ENCODE measurements at regions not wholly inside any gene's neighbourhood (a gene's known extent, or its start where the extent isn't known, plus 50 kb on each side); places are given as distances from the start of the nearest gene placed in this dataset.

DNA sequence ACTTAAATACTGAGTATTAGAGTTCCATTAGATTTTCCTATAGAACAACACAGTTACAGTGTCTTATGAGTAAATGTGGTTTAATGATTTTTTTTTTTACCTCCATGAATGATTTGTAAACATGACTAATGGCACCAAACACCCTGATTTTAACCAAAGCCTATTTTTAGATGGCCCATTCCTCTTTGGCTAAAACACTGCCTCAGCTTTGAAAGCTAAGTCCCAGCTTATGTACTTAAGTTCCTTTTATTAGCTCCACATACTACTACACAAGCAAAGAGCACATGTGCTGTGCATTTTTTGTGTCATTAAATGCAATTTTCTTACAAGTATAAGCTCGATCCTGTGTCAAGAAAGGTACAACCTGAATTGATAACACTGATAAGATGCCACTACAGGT is 575.6 kb upstream of the PITX2 start:
- H3K4me3 ChIP-seq (ENCODE audit: control insufficient read depth in 2 of 3, extremely low read depth in 1 of 3, insufficient read depth in 2 of 3, low read depth in 1 of 3, low read length in 3 of 3), result no peak overlapping the region
- dilution Hi-C loops (cut with MboI; ENCODE audit: extremely low pct_ligation_motif_present, low sequenced_read_pairs), result no loop called here
- H3K4me2 ChIP-seq (ENCODE audit: control insufficient read depth, extremely low read depth, insufficient read depth, low read depth, low read length), result no peak overlapping the region
- no peaks in the 10 kb centered on the region for H3K27me3 ChIP-seq (ENCODE audit: control insufficient read depth, extremely low read depth, insufficient read depth, low read length)
- no peak overlapping the region for H3K9ac ChIP-seq (ENCODE audit: control insufficient read depth, extremely low read depth, insufficient read depth, low read length)
- H3K36me3 ChIP-seq (ENCODE audit: control insufficient read depth in 2 of 2, extremely low read depth in 1 of 2, insufficient read depth in 2 of 2, low read length in 2 of 2), result no peaks in the 10 kb centered on the region
- H3K27ac ChIP-seq (ENCODE audit: control insufficient read depth, insufficient read depth, low read length), result no peak overlapping the region
- H2AFZ ChIP-seq (ENCODE audit: control insufficient read depth, low read length), result no peak overlapping the region
- no peaks in the 10 kb centered on the region for H3K9me3 ChIP-seq (ENCODE audit: control insufficient read depth, low read depth, low read length)
- no peaks in the 10 kb centered on the region for H3K9me1 ChIP-seq (ENCODE audit: control insufficient read depth, extremely low read depth, insufficient read depth, low read length)
- no peaks in the 10 kb centered on the region for H3K79me2 ChIP-seq (ENCODE audit: control insufficient read depth, insufficient read depth, low read length)
- no peaks in the 10 kb centered on the region for H4K20me1 ChIP-seq (ENCODE audit: control insufficient read depth, extremely low read depth, insufficient read depth, low read length)
- no peak for DNase-seq (ENCODE audit: low read depth, low spot score)
- TF ChIP-seq EZH2 (IDR thresholded peaks at IDR 0.05; ENCODE audit: low read length), result no peak
- TF ChIP-seq CTCF (optimal IDR thresholded peaks at IDR 0.05 in 1 of 3, IDR thresholded peaks at IDR 0.05 in 1 of 3, conservative IDR thresholded peaks at IDR 0.05 in 1 of 3; ENCODE audit: extremely low read depth in 1 of 3, insufficient read depth in 2 of 3, low read length in 3 of 3), result no peak
- no peaks in the 10 kb centered on the region for H3K4me1 ChIP-seq (ENCODE audit: control insufficient read depth, extremely low read depth, insufficient read depth, low read length)
- FAIRE-seq, result no peak

DNA sequence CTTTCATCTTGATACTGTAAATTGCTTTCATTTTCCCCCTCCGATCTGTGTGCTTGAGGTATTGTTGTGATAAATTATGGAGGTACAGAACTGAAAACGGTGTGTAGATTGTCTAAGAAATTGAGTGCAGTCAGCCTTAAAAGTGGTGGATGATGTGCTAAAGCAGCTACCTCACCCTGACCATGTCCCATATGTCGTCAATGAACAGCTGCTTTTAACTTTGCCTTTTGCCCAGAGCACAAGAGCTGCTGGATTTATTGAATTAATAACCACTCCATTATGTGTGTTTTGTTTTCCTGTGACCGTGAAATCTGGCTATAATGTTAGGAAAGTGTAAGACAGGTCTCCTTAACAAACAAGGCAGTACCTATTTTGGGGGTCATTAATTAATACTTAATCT is 581.9 kb upstream of the PITX2 start:
- Histone ChIP-seq H3K27ac (ENCODE audit: control insufficient read depth, insufficient read depth, low read length) (no peak overlapping the region), H3K9ac (ENCODE audit: control insufficient read depth, extremely low read depth, insufficient read depth, low read length) (no peak overlapping the region), H3K9me3 (ENCODE audit: control insufficient read depth, low read depth, low read length) (no peaks in the 10 kb centered on the region), H3K4me2 (ENCODE audit: control insufficient read depth, extremely low read depth, insufficient read depth, low read depth, low read length) (no peak overlapping the region), H3K4me3 (ENCODE audit: control insufficient read depth in 2 of 3, extremely low read depth in 1 of 3, insufficient read depth in 2 of 3, low read depth in 1 of 3, low read length in 3 of 3) (no peak overlapping the region), H3K9me1 (ENCODE audit: control insufficient read depth, extremely low read depth, insufficient read depth, low read length) (no peaks in the 10 kb centered on the region), H3K36me3 (ENCODE audit: control insufficient read depth in 2 of 2, extremely low read depth in 1 of 2, insufficient read depth in 2 of 2, low read length in 2 of 2) (no peaks in the 10 kb centered on the region), H3K79me2 (ENCODE audit: control insufficient read depth, insufficient read depth, low read length) (no peaks in the 10 kb centered on the region), H2AFZ (ENCODE audit: control insufficient read depth, low read length) (no peak overlapping the region), H3K4me1 (ENCODE audit: control insufficient read depth, extremely low read depth, insufficient read depth, low read length) (no peaks in the 10 kb centered on the region), H4K20me1 (ENCODE audit: control insufficient read depth, extremely low read depth, insufficient read depth, low read length) (no peaks in the 10 kb centered on the region), H3K27me3 (ENCODE audit: control insufficient read depth, extremely low read depth, insufficient read depth, low read length) (no peaks in the 10 kb centered on the region)
- dilution Hi-C loops (cut with MboI; ENCODE audit: extremely low pct_ligation_motif_present, low sequenced_read_pairs), result no loop called here
- TF ChIP-seq EZH2 (IDR thresholded peaks at IDR 0.05; ENCODE audit: low read length) (no peak), CTCF (optimal IDR thresholded peaks at IDR 0.05 in 1 of 3, IDR thresholded peaks at IDR 0.05 in 1 of 3, conservative IDR thresholded peaks at IDR 0.05 in 1 of 3; ENCODE audit: extremely low read depth in 1 of 3, insufficient read depth in 2 of 3, low read length in 3 of 3) (no peak)
- DNase-seq (ENCODE audit: low read depth, low spot score) (no peak), FAIRE-seq (no peak)

Measured in keratinocyte (primary cell).